Neural crest cell (in vitro differentiated cells): ENCODE measurements at regions not wholly inside any gene's neighbourhood (a gene's known extent, or its start where the extent isn't known, plus 50 kb on each side); places are given as distances from the start of the nearest gene placed in this dataset.

Experiments used
- DNase-seq: peaks from one replicate; pipeline ENCODE4 v3.0.0; 2021; ENCODE audit warnings: low read depth, mixed read lengths, low spot score
- H3K27ac Mint-ChIP-seq: one replicate; pipeline ENCODE4 v1.8.0; 2021; ENCODE audit warnings: mild to moderate bottlenecking, mixed read lengths; ENCODE audit not compliant: unreplicated experiment
- H3K27me3 Mint-ChIP-seq: 2 replicates; pipeline ENCODE4 v1.8.0; 2021; ENCODE audit warnings: low read depth, mild to moderate bottlenecking, mixed read lengths
- H3K36me3 Mint-ChIP-seq: 2 replicates; pipeline ENCODE4 v1.8.0; 2021; ENCODE audit warnings: low read depth, mild to moderate bottlenecking, mixed read lengths
- H3K4me1 Mint-ChIP-seq: 2 replicates; pipeline ENCODE4 v1.8.0; 2021; ENCODE audit warnings: mixed read lengths
- H3K4me3 Mint-ChIP-seq: one replicate; pipeline ENCODE4 v1.8.0; 2021; ENCODE audit warnings: mild to moderate bottlenecking, mixed read lengths
- H3K9me3 Mint-ChIP-seq: 2 replicates; pipeline ENCODE4 v1.8.0; 2021; ENCODE audit warnings: mixed read lengths
- TF ChIP-seq, protein P1 (sequence below): fragments of 200-600 bp; sonication (generic); conservative IDR thresholded peaks from 2 replicates; pipeline ENCODE4 v1.5.0; 2021; ENCODE audit warnings: antibody characterized with exemption, mild to moderate bottlenecking

DNA sequence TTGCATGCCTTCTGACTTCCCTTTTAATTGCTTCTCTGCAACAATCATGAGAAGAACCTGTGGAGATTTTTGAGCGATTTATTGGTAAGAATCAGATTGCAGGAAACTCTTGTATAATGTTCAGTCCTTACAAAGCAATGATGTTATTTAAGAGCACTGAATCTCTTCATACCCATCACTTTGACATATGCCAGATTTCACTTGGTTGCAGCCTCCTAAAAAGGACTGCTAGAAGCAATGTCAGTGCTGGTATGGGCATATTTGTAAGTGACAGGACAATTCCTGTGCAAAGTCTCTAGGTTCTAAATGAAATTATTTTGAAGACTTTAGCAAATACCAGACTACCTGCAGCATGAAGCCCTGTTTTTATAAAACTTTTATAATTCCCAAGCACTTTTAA lies 2272.7 kb upstream of the WWC1 start:
- no peak overlapping the region for H3K4me3 Mint-ChIP-seq
- TF ChIP-seq, protein P1, sequence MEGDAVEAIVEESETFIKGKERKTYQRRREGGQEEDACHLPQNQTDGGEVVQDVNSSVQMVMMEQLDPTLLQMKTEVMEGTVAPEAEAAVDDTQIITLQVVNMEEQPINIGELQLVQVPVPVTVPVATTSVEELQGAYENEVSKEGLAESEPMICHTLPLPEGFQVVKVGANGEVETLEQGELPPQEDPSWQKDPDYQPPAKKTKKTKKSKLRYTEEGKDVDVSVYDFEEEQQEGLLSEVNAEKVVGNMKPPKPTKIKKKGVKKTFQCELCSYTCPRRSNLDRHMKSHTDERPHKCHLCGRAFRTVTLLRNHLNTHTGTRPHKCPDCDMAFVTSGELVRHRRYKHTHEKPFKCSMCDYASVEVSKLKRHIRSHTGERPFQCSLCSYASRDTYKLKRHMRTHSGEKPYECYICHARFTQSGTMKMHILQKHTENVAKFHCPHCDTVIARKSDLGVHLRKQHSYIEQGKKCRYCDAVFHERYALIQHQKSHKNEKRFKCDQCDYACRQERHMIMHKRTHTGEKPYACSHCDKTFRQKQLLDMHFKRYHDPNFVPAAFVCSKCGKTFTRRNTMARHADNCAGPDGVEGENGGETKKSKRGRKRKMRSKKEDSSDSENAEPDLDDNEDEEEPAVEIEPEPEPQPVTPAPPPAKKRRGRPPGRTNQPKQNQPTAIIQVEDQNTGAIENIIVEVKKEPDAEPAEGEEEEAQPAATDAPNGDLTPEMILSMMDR: no peak
- no peak overlapping the region for H3K27ac Mint-ChIP-seq
- peaks cover 1% of the 10 kb centered on the region for H3K4me1 Mint-ChIP-seq
- no peaks in the 10 kb centered on the region for H3K36me3 Mint-ChIP-seq
- no peak for DNase-seq
- H3K9me3 Mint-ChIP-seq: no peaks in the 10 kb centered on the region
- no peaks in the 10 kb centered on the region for H3K27me3 Mint-ChIP-seq

DNA sequence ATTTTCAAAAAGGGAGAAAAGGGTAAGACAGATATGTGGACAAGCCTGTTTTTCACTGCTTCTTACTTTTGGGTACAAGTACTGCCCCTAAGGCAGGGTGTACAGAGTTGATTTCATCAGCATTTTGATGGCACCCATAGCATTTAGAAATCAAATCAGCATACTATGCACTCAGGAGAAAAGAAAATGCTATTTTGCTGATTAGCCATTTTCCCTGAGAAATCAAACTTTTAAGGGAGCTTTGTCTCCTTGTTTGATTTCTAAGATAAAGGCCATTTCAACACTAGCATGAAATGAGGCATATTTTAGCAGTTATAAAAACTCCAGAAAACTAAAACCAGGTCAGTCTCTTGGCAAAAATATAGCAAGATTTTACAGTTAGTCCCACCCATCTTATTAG lies 2269.4 kb upstream of the WWC1 start:
- TF ChIP-seq, protein P1: no peak

DNA sequence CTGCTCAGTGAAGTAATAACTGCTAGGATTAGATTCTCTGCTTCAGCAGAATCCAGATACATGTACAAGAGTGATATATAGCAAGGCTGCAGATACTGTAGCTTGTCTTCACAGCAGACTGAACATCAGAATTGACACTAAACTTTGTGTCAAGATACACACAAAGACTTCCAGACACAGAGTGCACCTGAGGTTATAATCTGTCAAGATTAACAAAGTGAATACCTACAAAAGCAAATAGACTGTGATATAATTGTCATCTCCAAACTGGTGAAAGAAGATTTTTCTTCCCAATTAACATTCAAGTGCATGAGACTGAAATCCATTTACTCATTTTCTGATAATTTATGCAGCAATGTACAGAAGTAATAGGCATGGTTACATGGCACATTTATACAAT lies 2266.5 kb upstream of the WWC1 start:
- Mint-ChIP-seq H3K4me3 (no peak overlapping the region), H3K27ac (no peak overlapping the region), H3K27me3 (no peaks in the 10 kb centered on the region), H3K4me1 (no peaks in the 10 kb centered on the region), H3K36me3 (no peaks in the 10 kb centered on the region), H3K9me3 (no peaks in the 10 kb centered on the region)
- no peak for DNase-seq
- TF ChIP-seq, protein P1: no peak

More for the DNA sequence above, 2269.4 kb upstream of the WWC1 start:
- no peak overlapping the region for H3K27ac Mint-ChIP-seq
- no peak overlapping the region for H3K4me3 Mint-ChIP-seq
- H3K4me1 Mint-ChIP-seq: no peaks in the 10 kb centered on the region
- H3K36me3 Mint-ChIP-seq: no peaks in the 10 kb centered on the region
- H3K9me3 Mint-ChIP-seq: no peaks in the 10 kb centered on the region
- DNase-seq: no peak
- H3K27me3 Mint-ChIP-seq: no peaks in the 10 kb centered on the region

DNA sequence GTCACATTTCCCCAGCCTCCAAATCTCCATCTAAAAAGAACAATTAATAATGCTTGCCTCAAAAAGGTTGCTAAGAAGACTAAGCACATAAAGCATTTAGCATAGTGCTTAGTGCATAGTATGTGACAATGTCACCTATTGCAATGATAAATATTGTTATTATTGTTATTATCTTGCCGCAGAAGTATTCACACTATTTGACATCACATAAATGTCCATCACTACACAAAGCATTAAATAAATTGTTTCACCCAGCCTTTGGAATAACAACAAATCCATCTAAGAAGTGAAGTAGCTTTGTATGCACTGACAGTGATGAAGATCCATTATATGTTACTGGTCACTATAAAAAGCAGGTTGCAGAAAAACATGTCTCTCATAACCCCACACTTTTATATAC lies 2263.9 kb upstream of the WWC1 start:
- Mint-ChIP-seq H3K9me3 (peaks cover 3% of the 10 kb centered on the region), H3K27ac (no peak overlapping the region), H3K27me3 (no peaks in the 10 kb centered on the region), H3K4me1 (no peaks in the 10 kb centered on the region), H3K36me3 (no peaks in the 10 kb centered on the region), H3K4me3 (no peak overlapping the region)
- TF ChIP-seq, protein P1: no peak
- DNase-seq: no peak

DNA sequence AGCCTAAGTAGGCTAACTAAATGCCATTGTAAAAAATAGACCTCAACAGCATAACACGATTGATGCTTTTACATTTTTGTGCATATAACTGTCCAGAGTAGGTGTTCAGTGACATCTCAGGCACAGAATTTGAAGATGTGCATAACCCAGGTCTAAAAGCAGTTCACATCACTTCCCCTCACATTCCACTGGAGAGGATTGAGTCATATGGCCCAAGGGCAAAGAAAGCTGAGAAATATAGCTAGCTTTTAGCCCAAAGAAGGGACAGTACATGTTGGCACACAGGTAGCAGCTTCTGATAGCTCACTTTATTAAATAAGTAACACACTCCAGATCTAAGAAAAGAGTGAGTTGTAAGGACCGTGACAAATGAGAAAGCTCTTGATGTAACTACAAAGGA lies 2259.5 kb upstream of the WWC1 start:
- Mint-ChIP-seq H3K4me1 (no peaks in the 10 kb centered on the region), H3K4me3 (no peak overlapping the region), H3K36me3 (no peaks in the 10 kb centered on the region), H3K9me3 (peaks cover 3% of the 10 kb centered on the region), H3K27me3 (no peaks in the 10 kb centered on the region), H3K27ac (no peak overlapping the region)
- TF ChIP-seq, protein P1: no peak
- no peak for DNase-seq

DNA sequence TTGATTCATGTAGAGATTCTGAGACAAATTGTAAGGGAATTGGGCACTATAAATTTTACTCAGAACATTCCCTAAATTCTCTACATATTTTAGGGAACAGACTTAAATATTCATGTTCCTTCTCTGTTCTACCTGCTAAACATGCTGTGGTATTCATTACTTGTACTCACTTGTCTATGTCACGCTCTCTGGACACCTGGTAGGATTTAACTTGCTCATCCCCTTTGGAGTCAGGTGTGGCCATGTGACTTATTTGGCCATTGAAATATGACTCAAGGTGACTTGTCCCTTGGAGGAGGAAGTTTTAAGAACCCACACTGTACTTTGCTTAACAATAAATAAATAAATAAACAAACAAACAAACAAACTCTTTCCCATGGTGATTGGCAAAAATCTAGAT lies 2258.8 kb upstream of the WWC1 start:
- Mint-ChIP-seq H3K4me1 (no peaks in the 10 kb centered on the region), H3K36me3 (no peaks in the 10 kb centered on the region), H3K4me3 (no peak overlapping the region), H3K27ac (no peak overlapping the region), H3K9me3 (peaks cover 3% of the 10 kb centered on the region), H3K27me3 (no peaks in the 10 kb centered on the region)
- DNase-seq: no peak
- TF ChIP-seq, protein P1: no peak
